ENCODE measurements at regions not wholly inside any gene's neighbourhood (a gene's known extent, or its start where the extent isn't known, plus 50 kb on each side); places are given as distances from the start of the nearest gene placed in this dataset.

DNA sequence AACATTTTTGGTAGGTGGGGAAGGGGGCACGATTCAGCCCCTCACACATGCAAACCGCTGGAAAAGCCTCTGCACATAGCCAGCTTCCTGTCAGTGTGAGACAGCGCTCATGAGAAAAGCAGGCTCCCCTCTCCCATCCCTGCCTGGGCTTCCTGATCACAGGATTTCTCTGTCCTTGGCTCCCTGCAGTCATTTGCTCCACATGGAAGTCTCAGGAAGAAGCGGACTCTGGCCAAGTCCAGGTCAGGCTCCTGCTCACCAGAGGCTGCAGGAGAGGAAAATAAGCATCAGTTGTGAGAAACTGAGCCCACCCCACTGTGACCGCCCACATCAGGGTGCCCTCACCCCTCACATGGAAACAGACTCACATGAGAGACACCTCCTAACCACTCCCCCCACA is 664.3 kb upstream of the TENM3 start:
- TF ChIP-seq, protein P1, sequence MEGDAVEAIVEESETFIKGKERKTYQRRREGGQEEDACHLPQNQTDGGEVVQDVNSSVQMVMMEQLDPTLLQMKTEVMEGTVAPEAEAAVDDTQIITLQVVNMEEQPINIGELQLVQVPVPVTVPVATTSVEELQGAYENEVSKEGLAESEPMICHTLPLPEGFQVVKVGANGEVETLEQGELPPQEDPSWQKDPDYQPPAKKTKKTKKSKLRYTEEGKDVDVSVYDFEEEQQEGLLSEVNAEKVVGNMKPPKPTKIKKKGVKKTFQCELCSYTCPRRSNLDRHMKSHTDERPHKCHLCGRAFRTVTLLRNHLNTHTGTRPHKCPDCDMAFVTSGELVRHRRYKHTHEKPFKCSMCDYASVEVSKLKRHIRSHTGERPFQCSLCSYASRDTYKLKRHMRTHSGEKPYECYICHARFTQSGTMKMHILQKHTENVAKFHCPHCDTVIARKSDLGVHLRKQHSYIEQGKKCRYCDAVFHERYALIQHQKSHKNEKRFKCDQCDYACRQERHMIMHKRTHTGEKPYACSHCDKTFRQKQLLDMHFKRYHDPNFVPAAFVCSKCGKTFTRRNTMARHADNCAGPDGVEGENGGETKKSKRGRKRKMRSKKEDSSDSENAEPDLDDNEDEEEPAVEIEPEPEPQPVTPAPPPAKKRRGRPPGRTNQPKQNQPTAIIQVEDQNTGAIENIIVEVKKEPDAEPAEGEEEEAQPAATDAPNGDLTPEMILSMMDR (IDR thresholded peaks at IDR 0.05; ENCODE audit: low read length), result no peak
- TF ChIP-seq EZH2 (optimal IDR thresholded peaks at IDR 0.05; ENCODE audit: low read depth, low read length), result no peak

All from MM.1S (cell line).